ENCODE measurements at regions not wholly inside any gene's neighbourhood (a gene's known extent, or its start where the extent isn't known, plus 50 kb on each side); places are given as distances from the start of the nearest gene placed in this dataset.

DNA sequence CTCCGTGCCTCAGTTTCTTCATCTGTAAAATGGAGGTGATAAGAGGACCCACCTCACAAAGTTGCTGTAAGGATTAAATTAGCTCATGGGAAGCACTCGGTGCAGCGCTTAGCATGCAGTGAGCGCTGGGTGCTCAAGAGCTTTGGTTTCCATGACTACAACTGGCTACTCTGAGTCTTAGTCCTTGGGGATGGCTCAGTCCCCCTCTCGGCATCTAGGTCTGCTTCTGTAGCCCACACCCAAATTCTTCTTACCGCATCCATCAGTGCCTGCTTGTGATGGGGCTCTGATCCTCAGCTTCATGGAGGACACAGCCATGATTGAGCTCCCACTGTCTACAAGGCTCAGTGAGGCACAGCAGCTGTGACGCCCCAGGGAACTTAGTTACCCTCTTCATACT is 159.0 kb downstream of the ACTL8 start:
- no peak for TF ChIP-seq CTCF (IDR thresholded peaks at IDR 0.05)
- TF ChIP-seq POLR2A (IDR thresholded peaks at IDR 0.05): no peak
